ENCODE measurements at regions not wholly inside any gene's neighbourhood (a gene's known extent, or its start where the extent isn't known, plus 50 kb on each side); places are given as distances from the start of the nearest gene placed in this dataset.
"Not testable (repeated sequence)": the region's sequence is repeated elsewhere in the genome, so short reads cannot be mapped to it uniquely, and the experiment has no call there.

DNA sequence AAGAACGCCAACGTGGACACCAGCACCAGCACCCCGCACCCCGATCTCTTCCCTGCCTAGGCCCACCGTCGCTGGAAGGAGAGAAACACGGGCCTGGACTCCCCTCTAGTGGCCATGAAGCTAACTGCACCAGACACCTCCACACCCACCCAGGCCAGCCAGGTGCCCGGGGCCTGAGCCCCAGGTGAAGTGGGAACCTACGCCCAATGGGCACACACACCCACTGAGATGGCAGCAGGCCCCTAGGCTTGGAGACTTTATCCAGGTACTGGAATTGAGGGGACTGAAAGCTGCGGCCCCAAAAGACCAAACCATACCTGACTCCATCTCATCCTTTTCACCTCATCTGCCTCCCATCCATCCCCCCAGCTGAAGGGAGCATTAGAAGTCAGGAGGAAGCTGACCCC lies 81.0 kb downstream of the BUD13 start:
- no peaks in the 10 kb centered on the region for H3K9me3 ChIP-seq (ENCODE audit: insufficient read depth, low read depth, low read length)
- H3K4me1 ChIP-seq (ENCODE audit: insufficient read depth, low read length), result peaks cover 19% of the 10 kb centered on the region
- no peak overlapping the region for H3K9ac ChIP-seq (ENCODE audit: low read depth, low read length)
- no peaks in the 10 kb centered on the region for H3K36me3 ChIP-seq (ENCODE audit: insufficient read depth, low read depth, low read length)
- H3K27ac ChIP-seq (ENCODE audit: low read length), result no peak overlapping the region
- H3K4me3 ChIP-seq (ENCODE audit: low read length), result no peak overlapping the region
- no peaks in the 10 kb centered on the region; the same call in 1 of the 2 replicates for H3K27me3 ChIP-seq (ENCODE audit: insufficient read depth, low read length)

- H3K36me3 ChIP-seq (ENCODE audit: insufficient read depth, low read depth, low read length), result no peaks in the 10 kb centered on the region
- H3K9me3 ChIP-seq (ENCODE audit: insufficient read depth, low read depth, low read length), result no peaks in the 10 kb centered on the region
- H3K4me3 ChIP-seq (ENCODE audit: low read length), result no peak overlapping the region
- H3K9ac ChIP-seq (ENCODE audit: low read depth, low read length), result no peak overlapping the region
- no peak overlapping the region for H3K27ac ChIP-seq (ENCODE audit: low read length)
- peaks cover 20% of the 10 kb centered on the region for H3K4me1 ChIP-seq (ENCODE audit: insufficient read depth, low read length)
- no peaks in the 10 kb centered on the region; the same call in 1 of the 2 replicates for H3K27me3 ChIP-seq (ENCODE audit: insufficient read depth, low read length)
These were observed 82.2 kb downstream of the BUD13 start for GRCh38 chr11:116690611-116691010.

DNA sequence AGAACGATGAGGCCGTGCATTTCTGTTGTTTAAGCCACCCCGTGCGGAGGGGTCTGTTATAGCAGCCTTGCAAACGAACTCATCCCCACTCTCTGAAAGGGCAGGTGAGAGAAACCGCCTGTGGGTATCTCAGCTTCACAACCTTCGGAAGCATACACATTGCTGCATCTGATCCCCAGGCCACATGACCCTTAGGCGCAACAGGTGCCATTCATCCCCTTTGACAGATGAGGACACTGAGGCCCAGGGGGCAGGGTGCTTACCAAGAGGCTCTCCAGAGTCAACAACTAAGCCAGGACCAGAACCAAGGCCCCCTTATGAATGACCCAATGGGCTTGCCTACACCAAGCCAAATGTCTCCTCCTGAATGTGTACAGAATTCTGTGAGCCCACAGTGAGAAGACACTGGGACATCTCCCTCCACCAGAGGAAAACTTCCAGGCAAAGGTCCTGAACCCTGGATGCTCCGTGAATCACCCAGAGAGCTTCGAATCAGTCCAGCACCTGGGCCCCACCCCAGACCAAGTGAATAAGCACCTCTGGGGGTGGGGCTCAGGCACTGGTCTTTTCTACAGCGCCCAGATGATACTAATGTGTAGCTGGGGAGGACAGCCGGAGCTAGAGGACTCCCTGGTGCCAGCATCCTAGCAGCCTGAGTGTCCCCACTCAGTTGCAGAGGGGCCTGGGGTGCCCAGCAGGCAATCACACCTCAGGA lies 83.2 kb downstream of the BUD13 start:
- Histone ChIP-seq H3K9me3 (ENCODE audit: insufficient read depth, low read depth, low read length) (no peaks in the 10 kb centered on the region), H3K4me1 (ENCODE audit: insufficient read depth, low read length) (peaks cover 20% of the 10 kb centered on the region), H3K9ac (ENCODE audit: low read depth, low read length) (no peak overlapping the region; the same call in 1 of the 2 replicates), H3K4me3 (ENCODE audit: low read length) (no peak overlapping the region), H3K36me3 (ENCODE audit: insufficient read depth, low read depth, low read length) (no peaks in the 10 kb centered on the region), H3K27ac (ENCODE audit: low read length) (no peak overlapping the region), H3K27me3 (ENCODE audit: insufficient read depth, low read length) (no peaks in the 10 kb centered on the region)

DNA sequence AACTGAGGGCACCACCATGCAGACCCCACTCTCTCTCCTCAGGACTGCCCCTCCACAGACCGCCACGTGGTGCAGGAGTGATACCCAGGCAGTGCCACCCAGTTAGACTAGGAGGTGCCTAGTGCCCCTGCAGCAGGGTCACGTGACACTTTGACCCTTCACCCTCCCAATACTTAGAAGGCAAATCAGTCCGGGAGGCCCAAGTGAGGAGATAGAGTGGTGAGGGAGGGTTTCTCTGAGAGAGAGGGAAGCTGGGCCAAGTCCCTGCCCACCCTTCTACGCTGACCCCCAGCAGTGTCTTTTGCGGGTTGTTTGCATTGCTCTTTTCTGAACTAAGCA lies 84.6 kb downstream of the BUD13 start:
- H3K9me3 ChIP-seq (ENCODE audit: insufficient read depth, low read depth, low read length), result 0 out of 2 replicates have a peak, but pooled peaks cover 3% of the 10 kb centered on the region
- H3K4me3 ChIP-seq (ENCODE audit: low read length), result no peak overlapping the region
- H3K36me3 ChIP-seq (ENCODE audit: insufficient read depth, low read depth, low read length), result no peaks in the 10 kb centered on the region
- peaks cover 20% of the 10 kb centered on the region for H3K4me1 ChIP-seq (ENCODE audit: insufficient read depth, low read length)
- no peaks in the 10 kb centered on the region for H3K27me3 ChIP-seq (ENCODE audit: insufficient read depth, low read length)
- peak overlapping the region; percentile 15 for H3K27ac ChIP-seq (ENCODE audit: low read length)
- peak overlapping the region; percentile 44; the same call in 1 of the 2 replicates for H3K9ac ChIP-seq (ENCODE audit: low read depth, low read length)

DNA sequence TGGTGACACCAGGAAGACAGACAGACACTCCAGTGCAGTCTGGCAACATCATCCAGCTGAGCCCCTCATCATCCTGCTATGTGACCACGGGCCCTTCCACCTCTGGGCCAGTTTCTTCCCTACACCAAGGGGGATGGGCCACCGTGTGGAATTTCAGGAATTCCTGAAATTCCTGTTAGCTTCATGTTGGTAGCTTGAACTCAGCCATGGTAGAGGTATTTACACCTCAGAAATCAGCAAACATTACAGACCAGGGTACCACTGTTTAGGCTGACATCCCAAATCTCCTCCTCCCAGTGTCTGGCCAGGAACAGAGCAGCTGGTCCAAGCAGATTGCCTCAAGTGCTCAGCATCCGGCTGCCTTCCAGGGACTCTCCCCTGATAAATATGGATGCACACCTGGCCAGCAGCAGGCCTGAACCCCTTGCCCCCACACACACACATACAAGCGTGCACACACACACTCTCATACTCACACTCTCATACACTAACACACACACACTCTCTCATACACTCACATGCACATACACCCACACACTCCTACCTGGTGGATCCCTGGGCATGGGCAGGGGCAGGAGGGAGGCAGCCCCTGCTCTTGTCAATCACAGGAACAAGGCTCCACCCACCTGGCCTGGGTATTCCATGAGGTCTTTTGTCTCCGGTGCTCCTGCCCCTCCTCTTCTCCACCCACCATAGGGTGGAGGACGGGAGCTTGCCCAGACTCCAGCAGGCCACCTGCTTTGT lies 85.2 kb downstream of the BUD13 start:
- H3K4me1 ChIP-seq (ENCODE audit: insufficient read depth, low read length), result peaks cover 20% of the 10 kb centered on the region
- peak overlapping the region; percentile 15 for H3K27ac ChIP-seq (ENCODE audit: low read length)
- 0 out of 2 replicates have a peak, but pooled peaks cover 3% of the 10 kb centered on the region for H3K9me3 ChIP-seq (ENCODE audit: insufficient read depth, low read depth, low read length)
- no peaks in the 10 kb centered on the region for H3K27me3 ChIP-seq (ENCODE audit: insufficient read depth, low read length)
- H3K4me3 ChIP-seq (ENCODE audit: low read length), result peak overlapping the region; percentile 47
- H3K9ac ChIP-seq (ENCODE audit: low read depth, low read length), result peak overlapping the region; percentile 58; the same call in 1 of the 2 replicates
- H3K36me3 ChIP-seq (ENCODE audit: insufficient read depth, low read depth, low read length), result no peaks in the 10 kb centered on the region

DNA sequence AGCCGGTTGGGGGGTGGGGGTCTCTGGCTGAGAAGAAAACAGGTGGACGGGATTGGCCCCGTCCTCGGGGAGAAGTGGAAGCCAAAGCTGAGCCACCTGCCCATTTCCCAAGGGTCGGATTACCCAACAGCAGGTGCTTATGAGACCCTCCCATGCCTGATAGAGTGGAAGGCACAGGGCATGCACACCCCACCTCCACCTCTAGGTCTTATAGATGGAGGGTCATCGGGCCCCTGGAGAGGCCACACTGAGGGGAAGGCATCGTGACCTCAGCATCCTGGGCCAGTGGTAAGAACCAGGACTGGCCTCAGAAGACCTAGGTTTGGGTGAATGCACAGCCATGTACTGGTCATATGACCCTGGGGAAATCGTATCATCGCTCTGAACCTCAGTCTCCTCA lies 85.9 kb downstream of the BUD13 start:
- Histone ChIP-seq H3K27ac (ENCODE audit: low read length) (no peak overlapping the region), H3K9ac (ENCODE audit: low read depth, low read length) (no peak overlapping the region), H3K4me1 (ENCODE audit: insufficient read depth, low read length) (peaks cover 20% of the 10 kb centered on the region), H3K4me3 (ENCODE audit: low read length) (peak overlapping the region; percentile 47; the same call in 1 of the 2 replicates), H3K27me3 (ENCODE audit: insufficient read depth, low read length) (no peaks in the 10 kb centered on the region), H3K9me3 (ENCODE audit: insufficient read depth, low read depth, low read length) (0 out of 2 replicates have a peak, but pooled peaks cover 3% of the 10 kb centered on the region), H3K36me3 (ENCODE audit: insufficient read depth, low read depth, low read length) (no peaks in the 10 kb centered on the region)

DNA sequence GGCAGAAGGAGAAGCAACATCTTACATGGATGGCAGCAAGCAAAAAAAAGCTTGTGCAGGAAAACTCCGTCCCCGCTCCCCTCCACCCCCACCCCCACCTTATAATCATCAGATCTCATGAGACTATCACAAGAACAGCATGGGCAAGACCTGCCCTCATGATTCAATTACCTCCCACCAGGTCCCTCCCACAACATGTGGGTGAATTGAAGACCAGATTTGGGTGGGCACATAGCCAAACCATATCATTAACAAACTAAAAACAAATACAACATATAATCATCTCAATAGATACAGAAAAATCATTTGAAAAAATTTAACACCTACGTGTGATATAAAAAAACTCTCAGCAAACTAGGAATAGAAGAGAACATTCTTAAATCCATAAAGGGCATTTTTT lies 88.8 kb downstream of the BUD13 start:
- H3K4me3 ChIP-seq (ENCODE audit: low read length), result no peak overlapping the region
- H3K27me3 ChIP-seq (ENCODE audit: insufficient read depth, low read length), result no peaks in the 10 kb centered on the region
- H3K9ac ChIP-seq (ENCODE audit: low read depth, low read length), result no peak overlapping the region
- 0 out of 2 replicates have a peak, but pooled peaks cover 3% of the 10 kb centered on the region for H3K9me3 ChIP-seq (ENCODE audit: insufficient read depth, low read depth, low read length)
- no peak overlapping the region for H3K27ac ChIP-seq (ENCODE audit: low read length)
- peaks cover 20% of the 10 kb centered on the region for H3K4me1 ChIP-seq (ENCODE audit: insufficient read depth, low read length)
- no peaks in the 10 kb centered on the region for H3K36me3 ChIP-seq (ENCODE audit: insufficient read depth, low read depth, low read length)

DNA sequence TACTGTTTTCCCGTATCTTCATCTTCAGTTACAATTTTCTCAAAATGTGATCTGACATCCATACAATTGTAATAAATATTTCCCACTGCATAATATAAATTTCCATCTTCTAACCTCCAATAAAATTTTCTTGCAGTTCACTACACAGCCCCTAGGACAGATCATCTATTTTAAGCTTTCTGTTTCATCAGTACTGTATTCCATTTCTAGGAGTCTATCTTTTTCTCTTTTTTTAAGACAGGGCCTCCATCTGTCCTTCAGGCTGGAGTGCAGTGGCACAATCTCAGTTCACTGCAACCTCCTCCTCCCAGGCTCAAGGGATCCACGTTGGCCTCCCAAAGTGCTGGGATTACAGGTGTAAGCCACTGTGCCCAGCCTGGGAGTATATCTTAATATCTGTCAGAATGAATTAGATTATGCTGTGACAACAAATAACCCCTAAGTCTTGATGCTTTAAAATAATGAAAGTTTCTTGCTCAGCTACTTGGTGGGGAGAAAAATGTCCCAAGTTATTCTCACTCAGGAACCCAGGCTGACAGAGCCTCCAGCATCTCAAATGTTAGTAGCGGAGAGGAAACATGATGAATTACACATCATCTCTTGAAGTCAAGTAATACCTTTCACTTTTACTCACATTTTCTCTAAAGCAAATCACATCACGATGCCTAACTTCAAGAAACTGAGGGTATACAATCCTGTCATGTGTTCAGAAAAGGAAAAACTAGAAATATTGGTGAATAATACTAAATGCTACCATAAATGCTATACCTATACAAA lies 92.2 kb downstream of the BUD13 start:
- Histone ChIP-seq H3K9me3 (ENCODE audit: insufficient read depth, low read depth, low read length) (peaks cover 4% of the 10 kb centered on the region; the same call in 1 of the 2 replicates), H3K27me3 (ENCODE audit: insufficient read depth, low read length) (no peaks in the 10 kb centered on the region), H3K4me1 (ENCODE audit: insufficient read depth, low read length) (no peaks in the 10 kb centered on the region), H3K4me3 (ENCODE audit: low read length) (no peak overlapping the region), H3K9ac (ENCODE audit: low read depth, low read length) (no peak overlapping the region), H3K36me3 (ENCODE audit: insufficient read depth, low read depth, low read length) (no peaks in the 10 kb centered on the region), H3K27ac (ENCODE audit: low read length) (no peak overlapping the region)

DNA sequence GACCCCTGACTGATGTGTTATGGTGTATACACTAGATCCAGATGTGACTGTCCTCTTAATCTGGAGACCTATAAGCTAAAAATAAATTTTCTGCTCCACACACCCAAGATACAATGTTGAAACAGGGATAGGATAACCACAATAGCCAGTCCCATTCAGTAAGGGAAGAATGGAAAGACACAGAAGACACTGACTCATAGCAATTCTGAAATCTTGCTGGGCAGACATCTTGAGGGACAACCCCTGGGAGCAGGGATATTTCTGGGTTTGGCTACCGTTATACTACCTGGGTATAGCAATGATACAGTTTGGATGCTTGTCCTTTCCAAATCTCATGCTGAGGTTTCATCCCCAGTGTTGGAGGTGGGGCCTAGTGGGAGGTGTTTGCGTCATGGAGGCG lies 93.9 kb downstream of the BUD13 start:
- Histone ChIP-seq H3K4me1 (ENCODE audit: insufficient read depth, low read length) (no peaks in the 10 kb centered on the region), H3K27me3 (ENCODE audit: insufficient read depth, low read length) (no peaks in the 10 kb centered on the region), H3K27ac (ENCODE audit: low read length) (no peak overlapping the region), H3K4me3 (ENCODE audit: low read length) (no peak overlapping the region), H3K9me3 (ENCODE audit: insufficient read depth, low read depth, low read length) (peaks cover 5% of the 10 kb centered on the region; the same call in 1 of the 2 replicates), H3K36me3 (ENCODE audit: insufficient read depth, low read depth, low read length) (no peaks in the 10 kb centered on the region), H3K9ac (ENCODE audit: low read depth, low read length) (no peak overlapping the region)

- H3K4me1 ChIP-seq (ENCODE audit: insufficient read depth, low read length); H3K9ac ChIP-seq (ENCODE audit: low read depth, low read length); H3K9me3 ChIP-seq (ENCODE audit: insufficient read depth, low read depth, low read length); H3K36me3 ChIP-seq (ENCODE audit: insufficient read depth, low read depth, low read length); H3K27ac ChIP-seq (ENCODE audit: low read length); H3K27me3 ChIP-seq (ENCODE audit: insufficient read depth, low read length); H3K4me3 ChIP-seq (ENCODE audit: low read length): not testable (repeated sequence)
These were observed 105.5 kb downstream of the BUD13 start for GRCh38 chr11:116667318-116667717.

DNA sequence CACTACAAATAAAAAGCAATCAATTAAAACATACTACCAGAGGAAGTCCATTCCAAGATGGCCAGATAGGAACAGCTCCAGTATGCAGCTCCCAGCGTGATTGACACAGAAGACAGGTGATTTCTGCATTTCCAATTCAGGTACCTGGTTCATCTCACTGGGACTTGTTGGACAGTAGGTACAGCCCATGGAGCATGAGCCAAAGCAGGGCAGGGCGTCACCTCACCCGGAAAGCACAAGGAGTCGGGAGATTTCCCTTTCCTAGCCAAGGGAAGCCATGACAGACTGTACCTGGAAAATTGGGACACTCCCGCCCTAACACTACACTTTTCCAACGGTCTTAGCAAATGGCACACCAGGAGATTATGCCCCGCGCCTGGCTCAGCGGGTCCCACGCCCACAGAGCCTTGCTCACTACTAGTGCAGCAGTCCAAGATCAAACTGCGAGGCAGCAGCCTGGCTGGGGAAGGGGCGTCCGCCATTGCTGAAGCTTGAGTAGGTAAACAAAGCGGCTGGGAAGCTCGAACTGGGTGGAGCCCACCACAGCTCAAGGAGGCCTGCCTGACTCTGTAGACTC lies 106.0 kb downstream of the BUD13 start:
- not testable (repeated sequence) for H3K36me3 ChIP-seq (ENCODE audit: insufficient read depth, low read depth, low read length); H3K9me3 ChIP-seq (ENCODE audit: insufficient read depth, low read depth, low read length); H3K27me3 ChIP-seq (ENCODE audit: insufficient read depth, low read length); H3K9ac ChIP-seq (ENCODE audit: low read depth, low read length); H3K4me1 ChIP-seq (ENCODE audit: insufficient read depth, low read length); H3K4me3 ChIP-seq (ENCODE audit: low read length); H3K27ac ChIP-seq (ENCODE audit: low read length)

Data from iPS-20b (cell line).